ENCODE measurements at regions not wholly inside any gene's neighbourhood (a gene's known extent, or its start where the extent isn't known, plus 50 kb on each side); places are given as distances from the start of the nearest gene placed in this dataset.

DNA sequence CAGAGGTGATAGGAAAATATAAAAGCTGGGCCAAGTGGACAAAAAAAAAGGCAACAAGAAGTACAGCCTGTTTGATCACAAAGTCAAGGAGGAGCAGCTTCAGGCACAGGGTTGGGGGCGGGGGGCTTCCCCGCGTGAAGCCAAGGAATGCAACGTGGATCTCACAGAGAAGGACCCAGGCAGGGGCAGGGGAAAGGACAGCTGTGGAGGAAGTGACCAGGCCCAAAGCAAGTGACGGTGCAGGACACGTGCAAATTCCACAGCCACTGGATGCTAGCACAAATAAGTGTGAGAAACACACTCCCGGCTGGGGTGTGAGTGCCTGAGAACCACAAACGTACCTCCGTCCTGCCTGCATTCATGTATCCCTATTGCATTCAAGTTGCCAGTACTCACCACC is 77.7 kb upstream of the DSCAM start:
- no peak for TF ChIP-seq EZH2 (IDR thresholded peaks at IDR 0.05)
- TF ChIP-seq POLR2AphosphoS5 (IDR thresholded peaks at IDR 0.05; ENCODE audit: borderline replicate concordance, low read depth, low read length), result no peak
- TF ChIP-seq FOXP2 (optimal IDR thresholded peaks at IDR 0.05; ENCODE audit: control extremely low read depth, extremely low read length, insufficient read depth), result no peak
